ENCODE measurements at regions not wholly inside any gene's neighbourhood (a gene's known extent, or its start where the extent isn't known, plus 50 kb on each side); places are given as distances from the start of the nearest gene placed in this dataset.

GRCh38 chr18:78525366-78526111 lies 454.1 kb upstream of the SALL3 start:
- no peak overlapping the region for H3K4me2 ChIP-seq (replicated peaks; ENCODE audit: extremely low read depth, low read length, poor library complexity, severe bottlenecking)
- no peak for DNase-seq
- H3K27ac ChIP-seq (ENCODE audit: low read depth in 1 of 2, low read length in 2 of 2): no peak overlapping the region
- Mint-ChIP-seq H3K4me1 (no peaks in the 10 kb centered on the region), H3K36me3 (no peaks in the 10 kb centered on the region), H3K27me3 (ENCODE audit: low read depth in 3 of 3) (peaks cover 4 to 5% (median 5%) of the 10 kb centered on the region in 3 donors), H3K27ac (peak overlapping the region in 1 of 7 donors; percentile 49), H3K9me3 (peaks cover 0 to 9% (median 3%) of the 10 kb centered on the region in 7 donors), H3K4me3 (no peak overlapping the region)
- H3K4me1 ChIP-seq (ENCODE audit: control insufficient read depth in 1 of 2, insufficient read depth in 2 of 2, low read length in 2 of 2): no peaks in the 10 kb centered on the region
- no peaks in the 10 kb centered on the region for H3K79me2 ChIP-seq (ENCODE audit: insufficient read depth, low read length)
- H3K9ac ChIP-seq (ENCODE audit: insufficient read depth, low read length, poor library complexity, severe bottlenecking): no peak overlapping the region
- H3K27me3 ChIP-seq (ENCODE audit: control insufficient read depth in 2 of 2, insufficient read depth in 2 of 2, low read length in 2 of 2): no peaks in the 10 kb centered on the region
- WGBS (ENCODE audit: insufficient coverage): 52% methylated on average over 5 of the region's 11 CpGs
- H2AFZ ChIP-seq (ENCODE audit: insufficient read depth, low read depth, low read length, poor library complexity, severe bottlenecking): no peak overlapping the region
- no peaks in the 10 kb centered on the region for H3K9me3 ChIP-seq (replicated peaks in 1 of 2; ENCODE audit: control insufficient read depth in 1 of 2, insufficient read depth in 1 of 2, low read length in 2 of 2)
- no peaks in the 10 kb centered on the region for H3K36me3 ChIP-seq (replicated peaks in 1 of 2; ENCODE audit: control insufficient read depth in 1 of 2, insufficient read depth in 2 of 2, low read length in 2 of 2)
- TF ChIP-seq CTCF (IDR thresholded peaks at IDR 0.05): no peak
- no peak overlapping the region for H3K4me3 ChIP-seq (replicated peaks in 1 of 3; ENCODE audit: low read depth in 2 of 3, low read length in 3 of 3)
- intact Hi-C loops (cut with micrococcal nuclease): no loop called here
- H4K20me1 ChIP-seq (ENCODE audit: insufficient read depth, low read length): no peaks in the 10 kb centered on the region

- peaks cover 3 to 5% (median 5%) of the 10 kb centered on the region in 3 donors for H3K27me3 Mint-ChIP-seq (ENCODE audit: low read depth in 3 of 3)
- intact Hi-C loops (cut with micrococcal nuclease): no loop called here
- no CpG with 5 or more reads among the region's 10 CpGs for WGBS (ENCODE audit: insufficient coverage)
Observed at GRCh38 chr18:78526275-78526674, 453.3 kb upstream of the SALL3 start.

More at GRCh38 chr18:78526275-78526674, 453.3 kb upstream of the SALL3 start:
- peaks cover 0 to 5% (median 2%) of the 10 kb centered on the region in 7 donors for H3K9me3 Mint-ChIP-seq
- H3K27ac Mint-ChIP-seq: no peak overlapping the region
- H3K4me1 Mint-ChIP-seq: no peaks in the 10 kb centered on the region
- H3K36me3 Mint-ChIP-seq: no peaks in the 10 kb centered on the region
- TF ChIP-seq CTCF (IDR thresholded peaks at IDR 0.05): no peak
- no peak overlapping the region for H3K27ac ChIP-seq (ENCODE audit: low read depth in 1 of 2, low read length in 2 of 2)
- H3K4me3 Mint-ChIP-seq: no peak overlapping the region
- H3K4me3 ChIP-seq (replicated peaks in 1 of 3; ENCODE audit: low read depth in 2 of 3, low read length in 3 of 3): no peak overlapping the region
- no peaks in the 10 kb centered on the region for H3K79me2 ChIP-seq (ENCODE audit: insufficient read depth, low read length)
- H3K4me2 ChIP-seq (replicated peaks; ENCODE audit: extremely low read depth, low read length, poor library complexity, severe bottlenecking): no peak overlapping the region
- no peak overlapping the region for H3K9ac ChIP-seq (ENCODE audit: insufficient read depth, low read length, poor library complexity, severe bottlenecking)
- no peaks in the 10 kb centered on the region for H3K36me3 ChIP-seq (replicated peaks in 1 of 2; ENCODE audit: control insufficient read depth in 1 of 2, insufficient read depth in 2 of 2, low read length in 2 of 2)
- no peak for DNase-seq
- H2AFZ ChIP-seq (ENCODE audit: insufficient read depth, low read depth, low read length, poor library complexity, severe bottlenecking): no peak overlapping the region
- H3K4me1 ChIP-seq (ENCODE audit: control insufficient read depth in 1 of 2, insufficient read depth in 2 of 2, low read length in 2 of 2): no peaks in the 10 kb centered on the region
- no peaks in the 10 kb centered on the region for H3K9me3 ChIP-seq (replicated peaks in 1 of 2; ENCODE audit: control insufficient read depth in 1 of 2, insufficient read depth in 1 of 2, low read length in 2 of 2)
- H3K27me3 ChIP-seq (ENCODE audit: control insufficient read depth in 2 of 2, insufficient read depth in 2 of 2, low read length in 2 of 2): no peaks in the 10 kb centered on the region
- no peaks in the 10 kb centered on the region for H4K20me1 ChIP-seq (ENCODE audit: insufficient read depth, low read length)
